Heart right ventricle (tissue), 16 donors: ENCODE measurements at regions not wholly inside any gene's neighbourhood (a gene's known extent, or its start where the extent isn't known, plus 50 kb on each side); places are given as distances from the start of the nearest gene placed in this dataset.
A peak's percentile ranks its signal among the peaks of the same experiment; 100 is the strongest.

Experiments
- ATAC-seq, 8 donors: fragments of 200-7000 bp; cut with Tn5 transposase; one replicate each; pipeline ENCODE4 v1.9.1; 2020; ENCODE audit warnings: mild to moderate bottlenecking in 8 of 8, moderate library complexity in 8 of 8, moderate number of reproducible peaks in 1 of 8
- DNase-seq, 2 donors: peaks; one replicate each; pipeline ENCODE4 v3.0.0-alpha.2; 2020
- H3K27ac ChIP-seq, 10 donors: fragments of 200-600 bp; sonication (generic) in 2 of 10; one replicate each; pipeline versions ENCODE4 v1.5.0 to v1.8.0; 2020 to 2022; ENCODE audit warnings: mild to moderate bottlenecking in 3 of 10
- H3K27me3 ChIP-seq, 7 donors: fragments of 200-600 bp; one replicate each; pipeline ENCODE4 v1.8.0; 2021 to 2022; ENCODE audit warnings: mild to moderate bottlenecking in 2 of 7
- H3K36me3 ChIP-seq, 9 donors: fragments of 200-600 bp; sonication (generic) in 1 of 9; one replicate each; pipeline versions ENCODE4 v1.5.0 to v1.8.0; 2020 to 2022; ENCODE audit warnings: mild to moderate bottlenecking in 2 of 9
- H3K4me1 ChIP-seq, 9 donors: fragments of 200-600 bp; sonication (generic) in 1 of 9; one replicate each; pipeline versions ENCODE4 v1.5.0 to v1.8.0; 2020 to 2022; ENCODE audit warnings: mild to moderate bottlenecking in 4 of 9
- H3K4me3 ChIP-seq, 10 donors: fragments of 200-600 bp; sonication (generic) in 2 of 10; one replicate each; pipeline versions ENCODE4 v1.5.0 to v1.8.0; 2020 to 2022; ENCODE audit warnings: mild to moderate bottlenecking in 7 of 10, moderate library complexity in 2 of 10
- H3K9me3 ChIP-seq, 11 donors: fragments of 200-600 bp in 10 of 11; sonication (generic) in 2 of 11; one replicate each; pipeline versions ENCODE4 v1.5.0 to v1.8.0; 2013 to 2022; ENCODE audit warnings: mild to moderate bottlenecking in 2 of 11, control low read depth in 1 of 11, moderate library complexity in 1 of 11
- CTCF ChIP-seq, 9 donors: fragments of 200-600 bp; sonication (generic) in 2 of 9; IDR thresholded peaks; one replicate each; pipeline versions ENCODE4 v1.5.0 to v1.8.0; 2021 to 2022; ENCODE audit warnings: antibody characterized with exemption in 9 of 9, mild to moderate bottlenecking in 5 of 9, moderate library complexity in 1 of 9
- WGBS, 2 donors: extraction: QIAGEN DNeasy Blood & Tissue Kit; methylation state at CpG; one replicate each; pipeline ENCODE4 v1.1.7; 2013; ENCODE audit warnings: inconsistent platforms in 1 of 2; 5-methylcytosine and 5-hydroxymethylcytosine counted together
- intact Hi-C, 10 donors: fragments of 100-400 bp; cut with DNase I; formaldehyde crosslinking; loops; one replicate each; pipeline versions ENCODE4 v1.11.1 to v1.14.2; 2022
- donor health status: Arrhythmogenic right ventricular cardiomyopathy.
- donor health status: ischemic (EF 13 %, LVEDD 7.1; RV severe dilation, severe dysfunction).
- donor health status: healthy with polysubstance abuse.
- donor health status: DM: no; HTN: yes; CAD: no.
- donor health status: DM: no; HTN: no; CAD: no.
- donor health status: ischemic (EF 25% LVEDD 6.9; RV normal size, moderate dysfunction).
- donor health status: ischemic (EF 25% LVEDD 5.7; RV mildly dilated, moderate dysfunction).
- donor health status: healthy.
- donor health status: DM: yes; HTN: yes; CAD: no.
- donor health status: Ischemic cardiomyopathy.
- donor health status: ischemic (EF 35%, LVEDD 5.7; RV mildly dilated, moderate dysfunction).
- donor health status: nonischemic (EF 11% LVEDD 7.7; RV severe dilation, severe dysfunction).
- donor health status: DM: yes; HTN: yes; CAD: no.
- donor health status: PGD.
- donor health status: ischemic (EF 29% LVEDD 5.4; RV normal size, mild dysfunction).
- donor health status: nonischemic (EF 23%, LVEDD 6.1; RV moderate dilation, normal function).

GRCh38 chr3:107240183-107241091 lies 136.8 kb upstream of the CCDC54 start:
- 1% methylated on average over 58 to 59 of the region's 59 CpGs for WGBS, 2 donors
- Histone ChIP-seq H3K36me3 (peaks cover 0 to 7% (median 0%) of the 10 kb centered on the region in 9 donors), H3K4me1 (peaks cover 0 to 47% (median 19%) of the 10 kb centered on the region in 9 donors), H3K9me3 (no peaks in the 10 kb centered on the region), H3K27ac (peak overlapping the region; percentile 59 to 90 (median 82)), H3K27me3 (no peaks in the 10 kb centered on the region), H3K4me3 (peak overlapping the region; percentile 72 to 95 (median 85))
- no peak for TF ChIP-seq CTCF (IDR thresholded peaks at IDR 0.05)
- peak; percentile 94 to 98 (median 96) for ATAC-seq
- peak; percentile 70 to 84 for DNase-seq
- intact Hi-C loops = loop anchor here in 5 of 10 donors (5.0 to 10.0 kb wide), 4 partner anchors 184 to 304 kb away; partner anchors contain the start of gene BBX (in 1 of the 5)

- 6 to 9% methylated on average over 7 of the region's 7 CpGs for WGBS, 2 donors
- H3K4me3 ChIP-seq = peak overlapping the region; percentile 72 to 95 (median 85)
- ATAC-seq = peak; percentile 44 to 83 (median 74)
- TF ChIP-seq CTCF (IDR thresholded peaks at IDR 0.05) = no peak
- H3K9me3 ChIP-seq = no peaks in the 10 kb centered on the region
- no peaks in the 10 kb centered on the region for H3K27me3 ChIP-seq
- intact Hi-C loops = loop anchor here in 5 of 10 donors (5.0 to 10.0 kb wide), 4 partner anchors 184 to 304 kb away; partner anchors contain the start of gene BBX (in 1 of the 5)
- H3K27ac ChIP-seq = peak overlapping the region in 9 of 10 donors; percentile 59 to 90 (median 83)
- H3K4me1 ChIP-seq = peaks cover 0 to 43% (median 19%) of the 10 kb centered on the region in 9 donors
- H3K36me3 ChIP-seq = peaks cover 0 to 14% (median 4%) of the 10 kb centered on the region in 9 donors
- peak; percentile 21 to 47 for DNase-seq
These were observed 136.0 kb upstream of the CCDC54 start for GRCh38 chr3:107241217-107241616.

- H3K27me3 ChIP-seq = no peaks in the 10 kb centered on the region
- ATAC-seq (no peak), DNase-seq (no peak)
- H3K36me3 ChIP-seq = peaks cover 0 to 28% (median 10%) of the 10 kb centered on the region in 9 donors
- intact Hi-C loops = loop anchor here in 5 of 10 donors (5.0 to 10.0 kb wide), 4 partner anchors 182 to 302 kb away; partner anchors contain the start of gene BBX (in 1 of the 5)
- no peaks in the 10 kb centered on the region for H3K9me3 ChIP-seq
- peak overlapping the region in 9 of 10 donors; percentile 4 to 95 (median 85) for H3K4me3 ChIP-seq
- H3K27ac ChIP-seq = no peak overlapping the region
- TF ChIP-seq CTCF (IDR thresholded peaks at IDR 0.05) = no peak
- H3K4me1 ChIP-seq = peaks cover 0 to 35% (median 18%) of the 10 kb centered on the region in 9 donors
- WGBS, 2 donors = 53 to 54% methylated on average over 8 of the region's 8 CpGs
These were observed 134.7 kb upstream of the CCDC54 start for GRCh38 chr3:107242579-107242978.

GRCh38 chr3:107247116-107247515 lies 130.1 kb upstream of the CCDC54 start:
- 98 to 99% methylated on average over 2 of the region's 2 CpGs for WGBS, 2 donors
- H3K4me1 ChIP-seq = peaks cover 0 to 16% (median 6%) of the 10 kb centered on the region in 9 donors
- no peak for TF ChIP-seq CTCF (IDR thresholded peaks at IDR 0.05)
- no peaks in the 10 kb centered on the region for H3K9me3 ChIP-seq
- H3K27me3 ChIP-seq = no peaks in the 10 kb centered on the region
- ATAC-seq (no peak), DNase-seq (no peak)
- H3K4me3 ChIP-seq = no peak overlapping the region
- peaks cover 0 to 71% (median 23%) of the 10 kb centered on the region in 9 donors for H3K36me3 ChIP-seq
- intact Hi-C loops = loop anchor here in 5 of 10 donors (2.0 to 10.0 kb wide), 4 partner anchors 24 to 298 kb away; partner anchors contain the start of gene BBX (in 1 of the 5)
- H3K27ac ChIP-seq = no peak overlapping the region
